Caki2 (cell line): ENCODE measurements at regions not wholly inside any gene's neighbourhood (a gene's known extent, or its start where the extent isn't known, plus 50 kb on each side); places are given as distances from the start of the nearest gene placed in this dataset.
"Not testable (repeated sequence)": the region's sequence is repeated elsewhere in the genome, so short reads cannot be mapped to it uniquely, and the experiment has no call there.

Source experiments
- DNase-seq: peaks from one replicate; pipeline ENCODE4 v3.0.0-alpha.2; 2015; ENCODE audit warnings: low read depth
- in situ Hi-C: cut with HindIII; loops from 2 replicates; pipeline ENCODE4 v1.10.0; 2016; ENCODE audit warnings: low sequenced_read_pairs, low pct_unique_long_range_greater_than_20kb, mixed read lengths

- in situ Hi-C loops, result no loop called here
- DNase-seq, result no peak
Observed at GRCh38 chr20:25860531-25861150, 164.0 kb upstream of the ZNF337 start.

- DNase-seq, result peak; percentile 45
- in situ Hi-C loops, result no loop called here
Observed at GRCh38 chr20:25859649-25860530, 163.2 kb upstream of the ZNF337 start.

- no peak for DNase-seq
- in situ Hi-C loops, result no loop called here
Observed at GRCh38 chr20:25858495-25859425, 162.1 kb upstream of the ZNF337 start.

- DNase-seq, in situ Hi-C loops: not testable (repeated sequence)
Observed at GRCh38 chr20:25857091-25857788, 160.6 kb upstream of the ZNF337 start.

GRCh38 chr20:25856256-25856884, 159.7 kb upstream of the ZNF337 start:
- in situ Hi-C loops, result no loop called here

GRCh38 chr20:25855451-25856156, 159.0 kb upstream of the ZNF337 start:
- DNase-seq, in situ Hi-C loops: not testable (repeated sequence)

More at GRCh38 chr20:25856256-25856884, 159.7 kb upstream of the ZNF337 start:
- no peak for DNase-seq

- DNase-seq, in situ Hi-C loops: not testable (repeated sequence)
Observed at GRCh38 chr20:25854666-25855065, 158.0 kb upstream of the ZNF337 start.

- DNase-seq, result peak; percentile 72
- in situ Hi-C loops, result not testable (repeated sequence)
Observed at GRCh38 chr20:25853718-25854388, 157.2 kb upstream of the ZNF337 start.

- DNase-seq, in situ Hi-C loops: not testable (repeated sequence)
Observed at GRCh38 chr20:25852968-25853717, 156.5 kb upstream of the ZNF337 start.

- DNase-seq, in situ Hi-C loops: not testable (repeated sequence)
Observed at GRCh38 chr20:25850133-25850532, 153.5 kb upstream of the ZNF337 start.

GRCh38 chr20:25848222-25848621, 151.6 kb upstream of the ZNF337 start:
- no peak for DNase-seq
- in situ Hi-C loops, result no loop called here

- in situ Hi-C loops, result not testable (repeated sequence)
Observed at GRCh38 chr20:25844640-25845039, 148.0 kb upstream of the ZNF337 start.

GRCh38 chr20:25813511-25813910, 116.9 kb upstream of the ZNF337 start:
- DNase-seq, in situ Hi-C loops: not testable (repeated sequence)

More at GRCh38 chr20:25844640-25845039, 148.0 kb upstream of the ZNF337 start:
- not testable (repeated sequence) for DNase-seq

- DNase-seq, in situ Hi-C loops: not testable (repeated sequence)
Observed at GRCh38 chr20:25798174-25798993, 101.7 kb upstream of the ZNF337 start.

- DNase-seq, in situ Hi-C loops: not testable (repeated sequence)
Observed at GRCh38 chr20:25797062-25797461, 100.4 kb upstream of the ZNF337 start.
